ENCODE measurements at regions not wholly inside any gene's neighbourhood (a gene's known extent, or its start where the extent isn't known, plus 50 kb on each side); places are given as distances from the start of the nearest gene placed in this dataset.

- TF ChIP-seq, protein P1, sequence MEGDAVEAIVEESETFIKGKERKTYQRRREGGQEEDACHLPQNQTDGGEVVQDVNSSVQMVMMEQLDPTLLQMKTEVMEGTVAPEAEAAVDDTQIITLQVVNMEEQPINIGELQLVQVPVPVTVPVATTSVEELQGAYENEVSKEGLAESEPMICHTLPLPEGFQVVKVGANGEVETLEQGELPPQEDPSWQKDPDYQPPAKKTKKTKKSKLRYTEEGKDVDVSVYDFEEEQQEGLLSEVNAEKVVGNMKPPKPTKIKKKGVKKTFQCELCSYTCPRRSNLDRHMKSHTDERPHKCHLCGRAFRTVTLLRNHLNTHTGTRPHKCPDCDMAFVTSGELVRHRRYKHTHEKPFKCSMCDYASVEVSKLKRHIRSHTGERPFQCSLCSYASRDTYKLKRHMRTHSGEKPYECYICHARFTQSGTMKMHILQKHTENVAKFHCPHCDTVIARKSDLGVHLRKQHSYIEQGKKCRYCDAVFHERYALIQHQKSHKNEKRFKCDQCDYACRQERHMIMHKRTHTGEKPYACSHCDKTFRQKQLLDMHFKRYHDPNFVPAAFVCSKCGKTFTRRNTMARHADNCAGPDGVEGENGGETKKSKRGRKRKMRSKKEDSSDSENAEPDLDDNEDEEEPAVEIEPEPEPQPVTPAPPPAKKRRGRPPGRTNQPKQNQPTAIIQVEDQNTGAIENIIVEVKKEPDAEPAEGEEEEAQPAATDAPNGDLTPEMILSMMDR (optimal IDR thresholded peaks at IDR 0.05 in 1 of 3, IDR thresholded peaks at IDR 0.05 in 1 of 3, conservative IDR thresholded peaks at IDR 0.05 in 1 of 3; ENCODE audit: extremely low read depth in 1 of 3, insufficient read depth in 2 of 3, low read length in 3 of 3), result no peak
- TF ChIP-seq EZH2 (IDR thresholded peaks at IDR 0.05; ENCODE audit: low read length), result no peak
Measured at GRCh38 chr3:173191611-173192010, 50.6 kb upstream of the SPATA16 start.
